LNCAP (cell line): ENCODE measurements at regions not wholly inside any gene's neighbourhood (a gene's known extent, or its start where the extent isn't known, plus 50 kb on each side); places are given as distances from the start of the nearest gene placed in this dataset.

Source experiments
- TF ChIP-seq, protein P1 (sequence below): fragments of 450-650 bp; IDR thresholded peaks from 2 replicates; pipeline ENCODE4 v1.5.1; 2017; ENCODE audit warnings: mild to moderate bottlenecking

DNA sequence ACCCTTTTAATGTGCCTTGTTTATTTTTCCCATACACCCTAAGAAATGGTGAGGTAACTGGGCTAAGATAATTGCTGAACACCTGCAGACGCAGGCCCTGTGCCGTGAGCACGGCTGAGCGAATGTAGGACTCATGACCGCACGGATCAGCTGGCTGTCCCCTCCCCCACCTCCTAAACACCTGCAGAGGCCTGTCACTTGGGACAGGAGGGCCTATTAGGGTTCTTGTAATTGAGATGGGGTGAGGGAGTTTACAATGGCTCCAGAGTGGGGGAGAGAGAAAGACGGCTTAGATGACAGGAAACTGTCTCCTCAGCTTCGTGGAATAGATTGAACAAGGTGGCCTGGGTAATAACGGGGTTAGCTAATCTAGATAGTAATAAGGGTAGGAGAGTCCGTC, 291.7 kb upstream of the HABP2 start:
- TF ChIP-seq, protein P1, sequence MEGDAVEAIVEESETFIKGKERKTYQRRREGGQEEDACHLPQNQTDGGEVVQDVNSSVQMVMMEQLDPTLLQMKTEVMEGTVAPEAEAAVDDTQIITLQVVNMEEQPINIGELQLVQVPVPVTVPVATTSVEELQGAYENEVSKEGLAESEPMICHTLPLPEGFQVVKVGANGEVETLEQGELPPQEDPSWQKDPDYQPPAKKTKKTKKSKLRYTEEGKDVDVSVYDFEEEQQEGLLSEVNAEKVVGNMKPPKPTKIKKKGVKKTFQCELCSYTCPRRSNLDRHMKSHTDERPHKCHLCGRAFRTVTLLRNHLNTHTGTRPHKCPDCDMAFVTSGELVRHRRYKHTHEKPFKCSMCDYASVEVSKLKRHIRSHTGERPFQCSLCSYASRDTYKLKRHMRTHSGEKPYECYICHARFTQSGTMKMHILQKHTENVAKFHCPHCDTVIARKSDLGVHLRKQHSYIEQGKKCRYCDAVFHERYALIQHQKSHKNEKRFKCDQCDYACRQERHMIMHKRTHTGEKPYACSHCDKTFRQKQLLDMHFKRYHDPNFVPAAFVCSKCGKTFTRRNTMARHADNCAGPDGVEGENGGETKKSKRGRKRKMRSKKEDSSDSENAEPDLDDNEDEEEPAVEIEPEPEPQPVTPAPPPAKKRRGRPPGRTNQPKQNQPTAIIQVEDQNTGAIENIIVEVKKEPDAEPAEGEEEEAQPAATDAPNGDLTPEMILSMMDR, result no peak

- TF ChIP-seq, protein P1, result no peak
Observed at GRCh38 chr10:113261611-113262091, 291.2 kb upstream of the HABP2 start.

DNA sequence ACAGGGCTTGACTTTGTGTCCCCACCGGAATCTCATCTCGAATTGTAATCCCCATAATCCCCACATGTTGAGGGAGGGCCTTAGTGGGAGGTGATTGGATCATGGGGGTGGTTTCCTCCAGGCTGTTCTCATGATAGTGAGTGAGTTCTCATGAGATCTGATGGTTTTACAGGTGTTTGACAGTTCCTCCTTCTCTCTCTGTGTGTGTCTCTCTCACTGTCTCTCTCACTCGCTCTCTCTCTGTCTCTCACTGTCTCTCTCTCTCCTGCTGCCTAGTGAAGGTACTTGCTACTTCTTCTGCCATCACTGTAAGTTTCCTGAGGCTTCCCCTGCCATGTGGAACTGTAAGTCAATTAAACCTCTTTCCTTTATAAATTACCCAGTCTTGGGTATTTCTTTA, 289.8 kb upstream of the HABP2 start:
- TF ChIP-seq, protein P1, result no peak

DNA sequence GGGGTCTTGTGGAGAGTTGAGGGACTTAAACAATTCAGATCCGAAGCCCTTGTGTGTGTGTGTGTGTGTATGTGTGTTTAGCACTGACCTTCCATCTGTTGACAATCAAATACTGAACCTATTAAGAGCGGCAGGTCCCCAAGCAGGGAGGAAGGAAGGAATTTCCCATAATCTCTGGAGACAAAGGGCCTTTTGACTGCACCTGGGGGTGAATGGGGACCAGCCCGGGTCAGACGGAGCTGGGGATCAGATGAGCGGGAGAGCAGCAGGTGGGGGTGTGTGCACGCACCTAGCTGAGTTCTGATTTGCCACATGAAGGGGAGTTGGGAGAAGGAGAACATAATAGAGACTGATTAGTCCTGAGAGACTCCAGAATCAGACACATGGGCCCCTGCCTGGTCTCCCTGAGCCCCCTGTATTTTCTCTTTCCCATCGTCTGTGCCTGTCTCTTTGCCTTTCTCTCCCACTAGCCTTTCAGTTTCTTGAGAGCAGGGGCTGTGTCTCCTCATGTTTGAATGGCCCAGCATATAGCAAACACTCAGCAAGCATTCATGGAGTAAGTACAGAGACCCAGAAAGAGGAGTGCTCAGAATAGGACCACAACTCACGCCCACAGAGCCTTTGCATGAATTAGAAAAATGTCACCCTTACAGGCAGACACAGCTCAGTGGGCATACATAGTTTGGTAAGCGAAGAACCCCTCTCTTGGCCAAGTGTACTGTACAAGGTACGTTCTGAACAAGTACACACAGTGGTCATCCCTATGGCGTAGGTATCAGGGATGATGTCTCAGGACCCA, 288.3 kb upstream of the HABP2 start:
- TF ChIP-seq, protein P1, result no peak

DNA sequence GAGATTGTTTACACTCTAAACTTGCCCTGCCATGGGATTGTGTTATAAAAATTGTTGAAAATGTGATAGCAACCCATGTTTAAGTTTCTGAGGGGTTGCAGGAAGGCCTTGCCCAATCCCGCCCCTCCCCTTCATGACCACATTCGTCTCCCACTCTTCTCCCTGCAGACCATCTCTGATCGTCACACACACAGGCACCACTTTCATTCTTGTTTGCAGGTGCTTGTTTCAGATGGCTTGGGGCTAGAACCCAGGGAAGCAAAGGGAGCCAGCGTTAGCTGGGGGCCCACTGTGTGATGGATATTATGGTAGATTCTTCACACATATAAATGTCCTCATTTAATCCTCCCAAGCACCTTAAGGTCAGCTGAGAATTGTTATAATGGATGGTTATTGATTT, 286.7 kb upstream of the HABP2 start:
- TF ChIP-seq, protein P1, result no peak

- TF ChIP-seq, protein P1, result no peak
Observed at GRCh38 chr10:113267619-113268562, 285.0 kb upstream of the HABP2 start.

GRCh38 chr10:113269333-113269732, 283.5 kb upstream of the HABP2 start:
- TF ChIP-seq, protein P1, result no peak
